Endothelial cell of umbilical vein (primary cell): ENCODE measurements at regions not wholly inside any gene's neighbourhood (a gene's known extent, or its start where the extent isn't known, plus 50 kb on each side); places are given as distances from the start of the nearest gene placed in this dataset.

Experiments used
- BruUV-seq: library from RNA; stranded (reverse); fragments of 400-500 nt; replicated peaks from 2 replicates; lab custom pipeline; 2021; lab: Mats Ljungman, UMichigan
- CTCF ChIA-PET: fragments of 300-600, 350-600 bp; sonication (Branson Sonifier 250); formaldehyde crosslinking; loops from one replicate; lab custom pipeline; 2021; ENCODE audit warnings: antibody characterized with exemption, inconsistent platforms; lab: Charles Lee
- POLR2A ChIA-PET: fragments of 300-600, 350-600 bp; sonication (Branson Sonifier 250); formaldehyde crosslinking; loops from one replicate; lab custom pipeline; 2021; ENCODE audit warnings: antibody characterized with exemption, inconsistent platforms; lab: Charles Lee
- DNase-seq: peaks from one replicate; pipeline ENCODE4 v3.0.0-alpha.2; 2011; ENCODE audit warnings: low read depth, low spot score
- FAIRE-seq: peaks from 2 replicates; lab custom pipeline; 2011; peaks lifted over from hg19 to GRCh38; lab: Jason Lieb, UNC
- H2AFZ ChIP-seq: 2 replicates; pipeline ENCODE4 v1.6.0; 2012; ENCODE audit warnings: low read depth, low read length, control low read depth, inconsistent platforms
- H3K27ac ChIP-seq: 2 replicates; pipeline ENCODE4 v1.5.1; 2011; ENCODE audit warnings: low read depth, mild to moderate bottlenecking, control low read depth, low read length, moderate library complexity; ENCODE audit not compliant: insufficient read depth
- H3K27me3 ChIP-seq, 2 experiments: 2 replicates each; pipeline versions ENCODE4 v1.6.0 to v1.6.1; 2011; ENCODE audit warnings: low read length in 2 of 2, mixed read lengths in 1 of 2; ENCODE audit not compliant: control insufficient read depth in 2 of 2, insufficient read depth in 2 of 2
- H3K36me3 ChIP-seq, 2 experiments: 2 replicates in 1 of 2; 3 replicates in 1 of 2; pipeline ENCODE4 v1.5.1; 2011; ENCODE audit warnings: low read length in 2 of 2, mild to moderate bottlenecking in 1 of 2, moderate library complexity in 1 of 2; ENCODE audit not compliant: control insufficient read depth in 2 of 2, insufficient read depth in 2 of 2; ENCODE audit errors: extremely low read depth in 1 of 2
- H3K4me1 ChIP-seq: 3 replicates; pipeline ENCODE4 v1.5.1; 2011; ENCODE audit warnings: mild to moderate bottlenecking, low read length; ENCODE audit not compliant: control insufficient read depth, insufficient read depth; ENCODE audit errors: extremely low read depth
- H3K4me2 ChIP-seq: 2 replicates; pipeline ENCODE4 v1.6.1; 2011; ENCODE audit warnings: low read length, control low read depth, mixed read lengths; ENCODE audit not compliant: insufficient read depth
- H3K4me3 ChIP-seq, 3 experiments: fragments of 200-600 bp in 1 of 3; sonication (generic), shearing (Covaris generic) in 1 of 3; replicated peaks in 1 of 3; 2 replicates each; pipeline ENCODE4 v1.5.1; 2011 to 2016; ENCODE audit warnings: control low read depth in 3 of 3, low read length in 3 of 3, mild to moderate bottlenecking in 2 of 3, inconsistent platforms in 1 of 3, low read depth in 1 of 3, moderate library complexity in 1 of 3; ENCODE audit not compliant: insufficient read depth in 1 of 3
- H3K79me2 ChIP-seq: 2 replicates; pipeline ENCODE4 v1.6.0; 2012; ENCODE audit warnings: low read length, inconsistent platforms; ENCODE audit not compliant: control insufficient read depth, insufficient read depth
- H3K9ac ChIP-seq: replicated peaks from 2 replicates; pipeline ENCODE3; 2011; ENCODE audit warnings: low read length, control low read depth; ENCODE audit not compliant: insufficient read depth; ENCODE audit errors: extremely low read depth
- H3K9me1 ChIP-seq: replicated peaks from 3 replicates; pipeline ENCODE4 v1.6.0; 2011; ENCODE audit warnings: mild to moderate bottlenecking, low read length; ENCODE audit not compliant: control insufficient read depth, insufficient read depth; ENCODE audit errors: extremely low read depth
- H3K9me3 ChIP-seq: replicated peaks from 2 replicates; pipeline ENCODE4 v1.5.1; 2012; ENCODE audit warnings: low read length, inconsistent platforms; ENCODE audit not compliant: control insufficient read depth, insufficient read depth
- H4K20me1 ChIP-seq: replicated peaks from 2 replicates; pipeline ENCODE3; 2011; ENCODE audit warnings: mild to moderate bottlenecking, low read length; ENCODE audit not compliant: control insufficient read depth, insufficient read depth; ENCODE audit errors: extremely low read depth
- EZH2 ChIP-seq: IDR thresholded peaks from 2 replicates; pipeline ENCODE4 v1.6.1; 2012; ENCODE audit warnings: borderline replicate concordance, low read depth, mild to moderate bottlenecking, moderate library complexity, low read length, inconsistent platforms; ENCODE audit not compliant: severe bottlenecking
- FOS ChIP-seq: IDR thresholded peaks from 2 replicates; pipeline ENCODE4 v1.6.1; 2011; ENCODE audit warnings: mild to moderate bottlenecking, low read length, moderate library complexity, borderline replicate concordance; ENCODE audit not compliant: insufficient read depth
- GATA2 ChIP-seq: IDR thresholded peaks from 2 replicates; pipeline ENCODE4 v1.7.0; 2011; ENCODE audit warnings: low read depth, mild to moderate bottlenecking, moderate library complexity, mixed read lengths, low read length; ENCODE audit not compliant: insufficient read length, insufficient read depth
- JUN ChIP-seq: IDR thresholded peaks from 2 replicates; pipeline ENCODE4 v1.6.1; 2011; ENCODE audit warnings: borderline replicate concordance, low read depth; ENCODE audit not compliant: insufficient read length, insufficient read depth
- MYC ChIP-seq: IDR thresholded peaks from one replicate; pipeline ENCODE4 v1.6.1; 2011; ENCODE audit warnings: mild to moderate bottlenecking, low read depth, low read length
- POLR2A ChIP-seq: IDR thresholded peaks from 2 replicates; pipeline ENCODE4 v1.6.1; 2012; ENCODE audit warnings: low read depth, mild to moderate bottlenecking, control low read depth, low read length
- POLR2AphosphoS5 ChIP-seq: IDR thresholded peaks from 2 replicates; pipeline ENCODE4 v1.6.1; 2012; ENCODE audit warnings: low read depth, mild to moderate bottlenecking, control low read depth, low read length, moderate library complexity; ENCODE audit not compliant: insufficient read depth
- dilution Hi-C: fragments of 300-500 bp; cut with MboI; formaldehyde crosslinking; loops from one replicate; pipeline ENCODE4 v1.15.0; 2019; ENCODE audit warnings: low sequenced_read_pairs; ENCODE audit not compliant: extremely low pct_ligation_motif_present
- intact Hi-C: fragments of 100-400 bp; cut with micrococcal nuclease; formaldehyde crosslinking; loops from one replicate; pipeline ENCODE4 v1.10.0; 2022
- TF ChIP-seq, protein P1 (sequence below), 2 donors: IDR thresholded peaks; 1 replicate in 1 of 2; 2 replicates in 1 of 2; pipeline ENCODE4 v1.5.1; 2011; ENCODE audit warnings: low read length in 2 of 2, mild to moderate bottlenecking in 2 of 2, moderate library complexity in 2 of 2, control low read depth in 1 of 2, inconsistent platforms in 1 of 2, low read depth in 1 of 2; ENCODE audit not compliant: insufficient read depth in 1 of 2; ENCODE audit errors: extremely low read depth in 1 of 2
- TF ChIP-seq, protein P2 (sequence below): IDR thresholded peaks from 2 replicates; pipeline ENCODE4 v1.6.1; 2011; ENCODE audit not compliant: insufficient read depth, insufficient read length

DNA sequence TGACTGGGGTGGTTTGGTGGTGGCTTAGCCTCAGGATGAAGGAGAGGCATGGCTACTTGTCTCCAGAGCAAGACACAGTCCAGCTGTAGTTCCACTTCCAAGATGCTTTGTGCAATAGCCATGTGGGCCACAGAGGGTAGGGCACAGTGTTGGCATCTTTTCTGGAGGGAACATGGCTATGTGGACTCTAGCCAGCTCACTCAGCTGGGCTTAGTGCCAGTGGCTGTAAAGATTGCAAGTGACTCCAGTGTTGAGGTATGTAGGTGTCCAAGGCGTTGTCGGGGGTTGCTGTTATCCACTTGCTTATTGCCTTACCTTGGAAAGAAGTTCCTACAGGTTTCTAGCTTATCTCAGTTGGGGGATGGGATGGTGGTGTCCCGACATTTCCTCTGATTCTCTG, 233.4 kb downstream of the CD109 start:
- ChIA-PET POLR2A (no interaction called here), CTCF (no interaction called here)
- DNase-seq (no peak), FAIRE-seq (no peak)
- dilution Hi-C loops = no loop called here
- H3K9ac ChIP-seq = no peak overlapping the region
- no peak overlapping the region for H3K4me2 ChIP-seq
- H3K4me1 ChIP-seq = no peaks in the 10 kb centered on the region
- H3K79me2 ChIP-seq = no peaks in the 10 kb centered on the region
- no peak overlapping the region for H3K4me3 ChIP-seq
- no peaks in the 10 kb centered on the region for H3K9me1 ChIP-seq
- BruUV-seq = no TSS peak
- no peak overlapping the region for H3K27ac ChIP-seq
- no peaks in the 10 kb centered on the region for H3K36me3 ChIP-seq
- intact Hi-C loops = no loop called here
- peaks cover 4 to 5% of the 10 kb centered on the region in 2 experiments for H3K27me3 ChIP-seq
- no peak overlapping the region for H2AFZ ChIP-seq
- TF ChIP-seq, protein P1, sequence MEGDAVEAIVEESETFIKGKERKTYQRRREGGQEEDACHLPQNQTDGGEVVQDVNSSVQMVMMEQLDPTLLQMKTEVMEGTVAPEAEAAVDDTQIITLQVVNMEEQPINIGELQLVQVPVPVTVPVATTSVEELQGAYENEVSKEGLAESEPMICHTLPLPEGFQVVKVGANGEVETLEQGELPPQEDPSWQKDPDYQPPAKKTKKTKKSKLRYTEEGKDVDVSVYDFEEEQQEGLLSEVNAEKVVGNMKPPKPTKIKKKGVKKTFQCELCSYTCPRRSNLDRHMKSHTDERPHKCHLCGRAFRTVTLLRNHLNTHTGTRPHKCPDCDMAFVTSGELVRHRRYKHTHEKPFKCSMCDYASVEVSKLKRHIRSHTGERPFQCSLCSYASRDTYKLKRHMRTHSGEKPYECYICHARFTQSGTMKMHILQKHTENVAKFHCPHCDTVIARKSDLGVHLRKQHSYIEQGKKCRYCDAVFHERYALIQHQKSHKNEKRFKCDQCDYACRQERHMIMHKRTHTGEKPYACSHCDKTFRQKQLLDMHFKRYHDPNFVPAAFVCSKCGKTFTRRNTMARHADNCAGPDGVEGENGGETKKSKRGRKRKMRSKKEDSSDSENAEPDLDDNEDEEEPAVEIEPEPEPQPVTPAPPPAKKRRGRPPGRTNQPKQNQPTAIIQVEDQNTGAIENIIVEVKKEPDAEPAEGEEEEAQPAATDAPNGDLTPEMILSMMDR (IDR thresholded peaks at IDR 0.05; ENCODE audit: extremely low read depth in 1 of 2, insufficient read depth in 1 of 2, low read depth in 1 of 2, low read length in 2 of 2) = no peak
- TF ChIP-seq, protein P2, sequence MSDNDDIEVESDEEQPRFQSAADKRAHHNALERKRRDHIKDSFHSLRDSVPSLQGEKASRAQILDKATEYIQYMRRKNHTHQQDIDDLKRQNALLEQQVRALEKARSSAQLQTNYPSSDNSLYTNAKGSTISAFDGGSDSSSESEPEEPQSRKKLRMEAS = no peak
- TF ChIP-seq EZH2 (no peak), JUN (no peak), MYC (no peak), POLR2AphosphoS5 (no peak), GATA2 (no peak), FOS (no peak), POLR2A (no peak)
- no peaks in the 10 kb centered on the region for H3K9me3 ChIP-seq
- H4K20me1 ChIP-seq = no peaks in the 10 kb centered on the region
